PC-9 (cell line): ENCODE measurements at regions not wholly inside any gene's neighbourhood (a gene's known extent, or its start where the extent isn't known, plus 50 kb on each side); places are given as distances from the start of the nearest gene placed in this dataset.
A peak's percentile ranks its signal among the peaks of the same experiment; 100 is the strongest.
"Not testable (repeated sequence)": the region's sequence is repeated elsewhere in the genome, so short reads cannot be mapped to it uniquely, and the experiment has no call there.

ENCODE experiments used
- BruUV-seq: library from RNA; stranded (reverse); fragments of 400-500 nt; replicated peaks from 2 replicates; lab custom pipeline; 2021; lab: Mats Ljungman, UMichigan
- CTCF ChIA-PET: fragments of 300-600 bp; sonication (Branson Sonifier 250); formaldehyde crosslinking; loops from one replicate; lab custom pipeline; 2022; ENCODE audit warnings: antibody characterized with exemption; lab: Charles Lee
- POLR2A ChIA-PET: fragments of 300-600 bp; sonication (Branson Sonifier 250); formaldehyde crosslinking; loops from one replicate; lab custom pipeline; 2022; ENCODE audit warnings: antibody characterized with exemption; ENCODE audit not compliant: unreplicated experiment; lab: Charles Lee
- DNase-seq, 2 experiments: peaks; one replicate each; pipeline versions ENCODE4 v3.0.0 to v3.0.0-alpha.2; 2015 to 2022; ENCODE audit warnings: mixed read lengths in 1 of 2
- H2AFZ ChIP-seq: fragments of 200-600 bp; sonication (generic); 2 replicates; pipeline ENCODE4 v1.8.1; 2017; ENCODE audit warnings: antibody characterized with exemption
- H3F3A ChIP-seq: fragments of 200-600 bp; sonication (generic); 2 replicates; pipeline ENCODE4 v1.8.1; 2017; ENCODE audit warnings: antibody characterized with exemption, mild to moderate bottlenecking, low read depth; ENCODE audit not compliant: insufficient read depth
- H3K27ac ChIP-seq: fragments of 200-600 bp; sonication (generic); 2 replicates; pipeline ENCODE4 v1.6.1; 2016; ENCODE audit warnings: mixed run types
- H3K27me3 ChIP-seq: fragments of 200-600 bp; sonication (generic); 2 replicates; pipeline ENCODE4 v1.6.1; 2016; ENCODE audit warnings: low read depth, mixed run types; ENCODE audit not compliant: insufficient read depth
- H3K36me3 ChIP-seq: fragments of 200-600 bp; sonication (generic); 2 replicates; pipeline ENCODE4 v1.6.1; 2016; ENCODE audit warnings: low read depth, mixed run types
- H3K4me1 ChIP-seq: fragments of 200-600 bp; sonication (generic); replicated peaks from 2 replicates; pipeline ENCODE4 v1.6.1; 2016; ENCODE audit warnings: mixed run types; ENCODE audit not compliant: insufficient read depth
- H3K4me2 ChIP-seq: fragments of 200-600 bp; sonication (generic); 2 replicates; pipeline ENCODE4 v1.6.1; 2017; ENCODE audit warnings: mixed run types
- H3K4me3 ChIP-seq: fragments of 200-600 bp; sonication (generic); 2 replicates; pipeline ENCODE4 v1.6.1; 2016; ENCODE audit warnings: mixed run types
- H3K79me2 ChIP-seq: fragments of 200-600 bp; sonication (generic); 2 replicates; pipeline ENCODE4 v1.6.1; 2017; ENCODE audit warnings: low read depth, mixed run types
- H3K9me2 ChIP-seq: fragments of 200-600 bp; sonication (generic); 2 replicates; pipeline ENCODE4 v1.8.1; 2017; ENCODE audit warnings: mild to moderate bottlenecking; ENCODE audit not compliant: insufficient read depth
- H3K9me3 ChIP-seq: fragments of 200-600 bp; sonication (generic); 2 replicates; pipeline ENCODE4 v1.8.1; 2016; ENCODE audit warnings: low read depth; ENCODE audit not compliant: insufficient read depth
- H4K20me1 ChIP-seq: fragments of 200-600 bp; sonication (generic); 2 replicates; pipeline ENCODE4 v1.8.1; 2017; ENCODE audit not compliant: insufficient read depth
- EZH2 ChIP-seq: fragments of 200-600 bp; sonication (generic); IDR thresholded peaks from 2 replicates; pipeline ENCODE4 v1.8.0; 2017; ENCODE audit warnings: antibody characterized with exemption, low read depth
- intact Hi-C: fragments of 100-400 bp; cut with micrococcal nuclease; formaldehyde crosslinking; loops from one replicate; pipeline ENCODE4 v1.10.0; 2022; ENCODE audit not compliant: unreplicated experiment
- TF ChIP-seq, protein P1 (sequence below): fragments of 200-600 bp; sonication (generic); conservative IDR thresholded peaks from 2 replicates; pipeline ENCODE4 v1.6.1; 2017; ENCODE audit warnings: mixed run types, antibody characterized with exemption, mild to moderate bottlenecking, moderate library complexity

DNA sequence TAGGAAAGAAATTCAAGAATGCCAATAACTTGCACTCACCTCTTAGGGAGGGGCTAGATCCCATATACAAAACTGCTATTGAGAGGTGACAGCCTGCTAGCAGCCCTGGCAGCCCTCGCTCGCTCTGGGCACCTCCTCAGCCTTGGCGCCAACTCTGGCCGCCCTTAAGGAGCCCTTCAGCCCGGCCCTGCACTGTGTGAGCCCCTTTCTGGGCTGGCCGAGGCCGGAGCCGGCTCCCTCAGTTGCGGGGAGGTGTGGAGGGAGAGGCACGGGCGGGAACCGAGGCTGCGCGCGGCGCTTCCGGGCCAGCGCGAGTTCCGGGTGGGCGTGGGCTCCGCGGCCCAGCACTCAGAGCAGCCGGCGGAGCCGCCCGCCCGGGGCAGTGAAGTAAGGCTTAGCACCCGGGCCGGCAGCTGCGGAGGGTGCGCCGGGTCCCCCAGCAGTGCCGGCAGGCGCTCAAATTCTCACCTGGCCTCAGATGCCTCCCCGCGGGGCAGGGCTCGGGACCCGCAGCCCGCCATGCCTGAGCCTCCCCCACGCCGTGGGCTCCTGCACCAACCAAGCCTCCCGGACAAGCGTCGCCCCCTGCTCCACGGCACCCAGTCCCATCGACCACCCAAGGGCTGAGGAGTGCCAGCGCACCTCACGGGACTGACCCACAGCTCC is 329.9 kb downstream of the FAM181B start:
- H3K27me3 ChIP-seq = no peaks in the 10 kb centered on the region
- no peaks in the 10 kb centered on the region; the same call in 1 of the 2 replicates for H3K9me3 ChIP-seq
- no peaks in the 10 kb centered on the region for H3K79me2 ChIP-seq
- no peaks in the 10 kb centered on the region; the same call in 1 of the 2 replicates for H3K9me2 ChIP-seq
- H3K27ac ChIP-seq = no peak overlapping the region
- no peaks in the 10 kb centered on the region for H3K4me1 ChIP-seq
- no peaks in the 10 kb centered on the region for H3K36me3 ChIP-seq
- H3F3A ChIP-seq = no peaks in the 10 kb centered on the region
- no peak overlapping the region for H3K4me2 ChIP-seq
- DNase-seq = no peak
- POLR2A ChIA-PET = no interaction called here
- H4K20me1 ChIP-seq = no peaks in the 10 kb centered on the region
- no peak overlapping the region for H2AFZ ChIP-seq
- intact Hi-C loops = no loop called here
- TF ChIP-seq, protein P1, sequence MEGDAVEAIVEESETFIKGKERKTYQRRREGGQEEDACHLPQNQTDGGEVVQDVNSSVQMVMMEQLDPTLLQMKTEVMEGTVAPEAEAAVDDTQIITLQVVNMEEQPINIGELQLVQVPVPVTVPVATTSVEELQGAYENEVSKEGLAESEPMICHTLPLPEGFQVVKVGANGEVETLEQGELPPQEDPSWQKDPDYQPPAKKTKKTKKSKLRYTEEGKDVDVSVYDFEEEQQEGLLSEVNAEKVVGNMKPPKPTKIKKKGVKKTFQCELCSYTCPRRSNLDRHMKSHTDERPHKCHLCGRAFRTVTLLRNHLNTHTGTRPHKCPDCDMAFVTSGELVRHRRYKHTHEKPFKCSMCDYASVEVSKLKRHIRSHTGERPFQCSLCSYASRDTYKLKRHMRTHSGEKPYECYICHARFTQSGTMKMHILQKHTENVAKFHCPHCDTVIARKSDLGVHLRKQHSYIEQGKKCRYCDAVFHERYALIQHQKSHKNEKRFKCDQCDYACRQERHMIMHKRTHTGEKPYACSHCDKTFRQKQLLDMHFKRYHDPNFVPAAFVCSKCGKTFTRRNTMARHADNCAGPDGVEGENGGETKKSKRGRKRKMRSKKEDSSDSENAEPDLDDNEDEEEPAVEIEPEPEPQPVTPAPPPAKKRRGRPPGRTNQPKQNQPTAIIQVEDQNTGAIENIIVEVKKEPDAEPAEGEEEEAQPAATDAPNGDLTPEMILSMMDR = no peak
- TF ChIP-seq EZH2 = no peak
- CTCF ChIA-PET = no interaction called here
- H3K4me3 ChIP-seq = no peak overlapping the region
- BruUV-seq = no TSS peak

DNA sequence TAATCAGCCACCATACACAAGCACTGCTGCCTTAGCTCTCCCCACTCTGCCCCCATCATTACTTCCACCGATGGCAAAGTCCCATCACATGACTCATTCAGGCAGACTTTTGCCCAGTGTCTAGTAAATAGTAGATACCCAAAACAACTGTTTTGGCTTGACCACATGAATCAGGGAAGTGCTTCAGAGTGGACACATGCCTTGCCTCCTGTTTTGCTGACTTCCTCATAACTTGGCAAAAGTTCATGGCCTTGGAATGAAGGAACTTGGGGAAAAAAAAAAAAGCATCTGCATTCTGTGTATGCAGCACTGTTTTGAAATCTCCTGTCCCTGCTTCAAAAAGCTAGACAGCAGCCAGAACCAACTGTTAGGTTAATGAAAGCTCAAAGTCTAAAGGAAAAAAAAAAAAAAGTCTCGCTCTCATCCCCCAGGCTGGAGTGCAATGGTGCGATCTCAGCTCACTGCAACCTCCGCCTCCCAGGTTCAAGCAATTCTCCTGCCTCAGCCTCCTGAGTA is 335.3 kb downstream of the FAM181B start:
- BruUV-seq = no TSS peak
- Histone ChIP-seq H3K27me3 (no peaks in the 10 kb centered on the region), H3K36me3 (no peaks in the 10 kb centered on the region), H3K4me2 (no peak overlapping the region), H3K27ac (no peak overlapping the region), H3K79me2 (no peaks in the 10 kb centered on the region), H3K4me1 (no peaks in the 10 kb centered on the region), H2AFZ (no peak overlapping the region), H3K4me3 (no peak overlapping the region), H3F3A (no peaks in the 10 kb centered on the region), H4K20me1 (no peaks in the 10 kb centered on the region), H3K9me2 (no peaks in the 10 kb centered on the region; the same call in 1 of the 2 replicates), H3K9me3 (no peaks in the 10 kb centered on the region)
- intact Hi-C loops = no loop called here
- CTCF ChIA-PET = no interaction called here
- DNase-seq = peak in 1 of 2 experiments; percentile 61
- TF ChIP-seq EZH2 = no peak
- TF ChIP-seq, protein P1 = no peak
- POLR2A ChIA-PET = no interaction called here

DNA sequence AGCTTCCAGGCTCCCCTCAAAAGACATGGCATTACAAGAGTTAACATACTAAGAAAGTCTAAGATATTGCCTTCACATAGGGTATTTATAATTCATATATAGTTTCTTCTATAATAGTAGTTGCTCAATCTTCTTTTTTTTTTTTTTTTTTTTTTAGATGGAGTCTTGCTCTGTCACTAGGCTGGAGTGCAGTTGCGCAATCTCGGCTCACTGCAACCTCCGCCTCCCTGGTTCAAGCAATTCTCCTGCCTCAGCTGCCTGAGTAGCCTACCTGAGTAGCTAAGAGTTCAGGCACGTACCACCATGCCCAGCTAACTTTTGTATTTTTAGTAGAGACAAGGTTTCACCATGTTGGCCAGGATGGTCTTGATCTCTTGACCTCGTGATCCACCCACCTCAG is 337.0 kb downstream of the FAM181B start:
- CTCF ChIA-PET, POLR2A ChIA-PET, H4K20me1 ChIP-seq: not testable (repeated sequence)

More for the DNA sequence above, 337.0 kb downstream of the FAM181B start:
- H2AFZ ChIP-seq, H3K9me2 ChIP-seq, intact Hi-C loops, H3K9me3 ChIP-seq, H3K27me3 ChIP-seq, DNase-seq, H3K4me1 ChIP-seq, H3K4me3 ChIP-seq, H3F3A ChIP-seq, H3K36me3 ChIP-seq, H3K27ac ChIP-seq, BruUV-seq, H3K4me2 ChIP-seq, H3K79me2 ChIP-seq: not testable (repeated sequence)
